ENCODE measurements at regions not wholly inside any gene's neighbourhood (a gene's known extent, or its start where the extent isn't known, plus 50 kb on each side); places are given as distances from the start of the nearest gene placed in this dataset.
"Not testable (repeated sequence)": the region's sequence is repeated elsewhere in the genome, so short reads cannot be mapped to it uniquely, and the experiment has no call there.

DNA sequence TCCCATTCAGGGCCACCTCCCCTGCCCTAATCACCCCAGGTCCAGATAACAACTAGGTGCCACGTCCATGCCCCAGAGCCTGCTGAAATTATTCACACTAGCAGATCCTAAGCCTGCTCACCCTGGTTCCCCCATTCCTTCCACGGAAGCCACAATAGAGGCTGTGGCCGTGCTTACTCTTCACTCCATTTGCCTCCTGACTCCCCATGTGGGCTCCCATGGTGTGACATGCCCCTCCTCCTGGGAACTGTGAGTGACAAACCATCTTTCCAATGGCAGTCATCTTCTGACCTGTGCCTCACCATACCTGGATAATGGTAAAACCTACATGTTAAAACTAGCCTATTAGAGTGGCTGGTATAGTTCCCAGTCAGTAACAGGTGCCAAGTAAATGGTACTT, 216.2 kb upstream of the PRKCQ start:
- Histone ChIP-seq H3K4me3 (ENCODE audit: low read length) (no peak overlapping the region), H3K9me3 (ENCODE audit: control insufficient read depth, low read length) (no peaks in the 10 kb centered on the region), H3K4me1 (ENCODE audit: control insufficient read depth, insufficient read depth, low read length) (peaks cover 9% of the 10 kb centered on the region), H3K27me3 (ENCODE audit: control insufficient read depth, insufficient read depth, low read length, poor library complexity, severe bottlenecking) (no peaks in the 10 kb centered on the region), H3K9ac (ENCODE audit: extremely low read depth, low read length, poor library complexity, severe bottlenecking) (no peak overlapping the region), H3K27ac (ENCODE audit: low read depth, low read length) (no peak overlapping the region), H3K36me3 (ENCODE audit: control insufficient read depth, insufficient read depth, low read length) (no peaks in the 10 kb centered on the region)
- Mint-ChIP-seq H3K27me3 (ENCODE audit: insufficient read depth) (no peaks in the 10 kb centered on the region), H3K27ac (no peak overlapping the region), H3K4me3 (no peak overlapping the region), H3K9me3 (peaks cover 2% of the 10 kb centered on the region), H3K36me3 (ENCODE audit: low read depth) (no peaks in the 10 kb centered on the region), H3K4me1 (peaks cover 44% of the 10 kb centered on the region)
- TF ChIP-seq, protein P1, sequence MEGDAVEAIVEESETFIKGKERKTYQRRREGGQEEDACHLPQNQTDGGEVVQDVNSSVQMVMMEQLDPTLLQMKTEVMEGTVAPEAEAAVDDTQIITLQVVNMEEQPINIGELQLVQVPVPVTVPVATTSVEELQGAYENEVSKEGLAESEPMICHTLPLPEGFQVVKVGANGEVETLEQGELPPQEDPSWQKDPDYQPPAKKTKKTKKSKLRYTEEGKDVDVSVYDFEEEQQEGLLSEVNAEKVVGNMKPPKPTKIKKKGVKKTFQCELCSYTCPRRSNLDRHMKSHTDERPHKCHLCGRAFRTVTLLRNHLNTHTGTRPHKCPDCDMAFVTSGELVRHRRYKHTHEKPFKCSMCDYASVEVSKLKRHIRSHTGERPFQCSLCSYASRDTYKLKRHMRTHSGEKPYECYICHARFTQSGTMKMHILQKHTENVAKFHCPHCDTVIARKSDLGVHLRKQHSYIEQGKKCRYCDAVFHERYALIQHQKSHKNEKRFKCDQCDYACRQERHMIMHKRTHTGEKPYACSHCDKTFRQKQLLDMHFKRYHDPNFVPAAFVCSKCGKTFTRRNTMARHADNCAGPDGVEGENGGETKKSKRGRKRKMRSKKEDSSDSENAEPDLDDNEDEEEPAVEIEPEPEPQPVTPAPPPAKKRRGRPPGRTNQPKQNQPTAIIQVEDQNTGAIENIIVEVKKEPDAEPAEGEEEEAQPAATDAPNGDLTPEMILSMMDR (conservative IDR thresholded peaks at IDR 0.05), result no peak
- 73 to 78% methylated on average over 2 to 3 of the region's 3 CpGs for WGBS, 2 experiments (ENCODE audit: insufficient coverage in 1 of 2, insufficient read length in 1 of 2)
- peak; percentile 68 for DNase-seq

DNA sequence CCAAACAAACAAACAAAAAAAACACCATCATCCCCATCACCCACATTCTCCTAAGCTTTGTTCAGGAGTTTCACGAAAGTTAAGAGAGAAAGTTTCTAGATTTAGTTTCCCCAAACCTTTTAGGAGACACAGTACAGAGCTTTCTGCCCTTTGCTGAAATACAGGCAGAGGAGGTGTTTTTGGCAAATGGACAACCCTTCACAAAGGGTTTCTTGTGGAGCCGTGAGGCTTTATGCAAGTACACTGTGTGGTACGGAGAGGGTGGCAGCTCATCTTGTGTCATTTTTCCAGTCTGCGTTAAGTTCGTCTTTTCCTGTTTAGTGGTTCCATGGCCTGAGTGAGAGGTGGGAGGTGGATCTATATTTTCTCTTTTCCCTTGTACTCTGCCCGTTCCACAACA, 215.5 kb upstream of the PRKCQ start:
- H3K27ac Mint-ChIP-seq, result peak overlapping the region; percentile 77
- Histone ChIP-seq H3K27me3 (ENCODE audit: control insufficient read depth, insufficient read depth, low read length, poor library complexity, severe bottlenecking) (no peaks in the 10 kb centered on the region), H3K9me3 (ENCODE audit: control insufficient read depth, low read length) (no peaks in the 10 kb centered on the region), H3K27ac (ENCODE audit: low read depth, low read length) (no peak overlapping the region), H3K36me3 (ENCODE audit: control insufficient read depth, insufficient read depth, low read length) (no peaks in the 10 kb centered on the region), H3K4me1 (ENCODE audit: control insufficient read depth, insufficient read depth, low read length) (peaks cover 9% of the 10 kb centered on the region), H3K4me3 (ENCODE audit: low read length) (no peak overlapping the region), H3K9ac (ENCODE audit: extremely low read depth, low read length, poor library complexity, severe bottlenecking) (no peak overlapping the region)
- TF ChIP-seq, protein P1 (conservative IDR thresholded peaks at IDR 0.05), result no peak
- WGBS, 2 experiments (ENCODE audit: insufficient coverage in 1 of 2, insufficient read length in 1 of 2), result 83 to 86% methylated on average over 5 to 6 of the region's 6 CpGs
- H3K4me3 Mint-ChIP-seq, result no peak overlapping the region
- H3K36me3 Mint-ChIP-seq (ENCODE audit: low read depth), result no peaks in the 10 kb centered on the region
- no peaks in the 10 kb centered on the region for H3K27me3 Mint-ChIP-seq (ENCODE audit: insufficient read depth)
- no peaks in the 10 kb centered on the region for H3K9me3 Mint-ChIP-seq
- H3K4me1 Mint-ChIP-seq, result peaks cover 38% of the 10 kb centered on the region
- DNase-seq, result no peak

GRCh38 chr10:6794841-6795240, 214.8 kb upstream of the PRKCQ start:
- H3K4me1 ChIP-seq (ENCODE audit: control insufficient read depth, insufficient read depth, low read length); H3K9me3 ChIP-seq (ENCODE audit: control insufficient read depth, low read length); H3K27ac ChIP-seq (ENCODE audit: low read depth, low read length); H3K9ac ChIP-seq (ENCODE audit: extremely low read depth, low read length, poor library complexity, severe bottlenecking); H3K9me3 Mint-ChIP-seq; H3K27me3 Mint-ChIP-seq (ENCODE audit: insufficient read depth); H3K36me3 Mint-ChIP-seq (ENCODE audit: low read depth); H3K27me3 ChIP-seq (ENCODE audit: control insufficient read depth, insufficient read depth, low read length, poor library complexity, severe bottlenecking); DNase-seq; H3K36me3 ChIP-seq (ENCODE audit: control insufficient read depth, insufficient read depth, low read length): not testable (repeated sequence)
- peak overlapping the region; percentile 32 for H3K4me3 ChIP-seq (ENCODE audit: low read length)
- 25 to 42% methylated on average over 3 to 4 of the region's 10 CpGs for WGBS, 2 experiments (ENCODE audit: insufficient coverage in 1 of 2, insufficient read length in 1 of 2)
- Mint-ChIP-seq H3K4me3 (peak overlapping the region; percentile 4), H3K27ac (peak overlapping the region; percentile 17), H3K4me1 (peaks cover 34% of the 10 kb centered on the region)

- TF ChIP-seq, protein P1 (conservative IDR thresholded peaks at IDR 0.05), result no peak
- Histone ChIP-seq H3K27me3 (ENCODE audit: control insufficient read depth, insufficient read depth, low read length, poor library complexity, severe bottlenecking) (no peaks in the 10 kb centered on the region), H3K36me3 (ENCODE audit: control insufficient read depth, insufficient read depth, low read length) (no peaks in the 10 kb centered on the region), H3K9me3 (ENCODE audit: control insufficient read depth, low read length) (no peaks in the 10 kb centered on the region), H3K27ac (ENCODE audit: low read depth, low read length) (no peak overlapping the region), H3K4me1 (ENCODE audit: control insufficient read depth, insufficient read depth, low read length) (peaks cover 9% of the 10 kb centered on the region), H3K4me3 (ENCODE audit: low read length) (peak overlapping the region; percentile 32), H3K9ac (ENCODE audit: extremely low read depth, low read length, poor library complexity, severe bottlenecking) (no peak overlapping the region)
- Mint-ChIP-seq H3K27me3 (ENCODE audit: insufficient read depth) (no peaks in the 10 kb centered on the region), H3K9me3 (no peaks in the 10 kb centered on the region), H3K36me3 (ENCODE audit: low read depth) (no peaks in the 10 kb centered on the region), H3K27ac (peak overlapping the region; percentile 17), H3K4me3 (peak overlapping the region; percentile 4), H3K4me1 (peaks cover 34% of the 10 kb centered on the region)
- no peak for DNase-seq
- WGBS, 2 experiments (ENCODE audit: insufficient coverage in 1 of 2, insufficient read length in 1 of 2), result 72 to 76% methylated on average over 9 to 10 of the region's 10 CpGs
Measured at GRCh38 chr10:6794441-6794840, 214.4 kb upstream of the PRKCQ start.

Measured in endodermal cell (in vitro differentiated cells).